ENCODE measurements at regions not wholly inside any gene's neighbourhood (a gene's known extent, or its start where the extent isn't known, plus 50 kb on each side); places are given as distances from the start of the nearest gene placed in this dataset.
"Not testable (repeated sequence)": the region's sequence is repeated elsewhere in the genome, so short reads cannot be mapped to it uniquely, and the experiment has no call there.

DNA sequence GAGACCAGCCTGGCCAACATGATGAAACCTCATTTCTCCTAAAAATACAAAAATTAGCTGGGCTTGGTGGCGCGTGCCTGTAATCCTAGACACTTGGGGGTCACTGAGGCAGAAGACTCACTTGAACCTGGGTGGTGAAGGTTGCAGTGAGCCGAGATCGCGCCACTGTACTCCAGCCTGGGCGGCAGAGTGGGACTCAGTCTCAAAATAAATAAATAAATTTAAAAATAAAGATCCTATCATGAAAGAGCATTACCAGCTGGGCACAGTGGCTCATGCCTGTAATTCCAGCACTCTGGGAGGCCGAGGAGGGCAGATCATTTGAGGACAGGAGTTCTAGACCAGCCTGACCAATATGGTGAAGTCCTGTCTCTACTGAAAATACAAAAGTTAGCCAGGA, 4489.2 kb upstream of the OR11H1 start:
- peaks cover 4 to 31% (median 22%) of the 10 kb centered on the region in 3 donors for H3K36me3 Mint-ChIP-seq
- not testable (repeated sequence) for H3K27ac Mint-ChIP-seq; H3K4me3 Mint-ChIP-seq; DNase-seq; H3K27me3 Mint-ChIP-seq (ENCODE audit: low read depth in 3 of 3); H3K4me1 Mint-ChIP-seq
- H3K9me3 Mint-ChIP-seq = peaks cover 65 to 94% (median 88%) of the 10 kb centered on the region in 6 donors

GRCh38 chr22:11041416-11041815, 4486.6 kb upstream of the OR11H1 start:
- not testable (repeated sequence) for H3K27ac Mint-ChIP-seq; H3K4me1 Mint-ChIP-seq; H3K27me3 Mint-ChIP-seq (ENCODE audit: low read depth in 3 of 3); H3K4me3 Mint-ChIP-seq; DNase-seq
- Mint-ChIP-seq H3K36me3 (peaks cover 4 to 21% (median 12%) of the 10 kb centered on the region in 3 donors), H3K9me3 (peaks cover 49 to 78% (median 64%) of the 10 kb centered on the region in 6 donors)

GRCh38 chr22:11042116-11042515, 4485.9 kb upstream of the OR11H1 start:
- Mint-ChIP-seq H3K4me3 (no peak overlapping the region), H3K27ac (no peak overlapping the region), H3K27me3 (ENCODE audit: low read depth in 3 of 3) (no peaks in the 10 kb centered on the region), H3K4me1 (no peaks in the 10 kb centered on the region), H3K36me3 (peaks cover 4 to 19% (median 12%) of the 10 kb centered on the region in 3 donors), H3K9me3 (peaks cover 45 to 75% (median 60%) of the 10 kb centered on the region in 6 donors)
- DNase-seq = no peak

DNA sequence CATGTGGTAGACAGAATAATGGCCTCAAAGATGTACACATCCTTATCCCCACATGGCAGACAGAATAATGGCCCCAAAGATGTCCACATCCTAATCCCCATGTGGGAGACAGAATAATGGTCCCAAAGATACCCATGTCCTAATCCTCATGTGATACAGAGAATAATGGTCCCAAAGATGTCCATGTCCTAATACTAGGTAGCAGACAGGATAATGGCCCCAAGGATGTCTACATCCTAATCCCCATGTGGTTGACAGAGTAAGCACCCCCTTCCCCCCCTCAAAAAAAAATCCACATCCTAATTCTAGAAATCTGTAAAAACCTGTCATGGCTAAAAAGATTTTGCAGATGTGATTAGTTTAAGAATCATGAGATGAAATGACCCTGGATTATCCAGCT, 4484.7 kb upstream of the OR11H1 start:
- Mint-ChIP-seq H3K36me3 (peaks cover 4 to 15% (median 10%) of the 10 kb centered on the region in 3 donors), H3K9me3 (peaks cover 36 to 66% (median 50%) of the 10 kb centered on the region in 6 donors)
- not testable (repeated sequence) for H3K27me3 Mint-ChIP-seq (ENCODE audit: low read depth in 3 of 3); H3K27ac Mint-ChIP-seq; H3K4me1 Mint-ChIP-seq; DNase-seq; H3K4me3 Mint-ChIP-seq

DNA sequence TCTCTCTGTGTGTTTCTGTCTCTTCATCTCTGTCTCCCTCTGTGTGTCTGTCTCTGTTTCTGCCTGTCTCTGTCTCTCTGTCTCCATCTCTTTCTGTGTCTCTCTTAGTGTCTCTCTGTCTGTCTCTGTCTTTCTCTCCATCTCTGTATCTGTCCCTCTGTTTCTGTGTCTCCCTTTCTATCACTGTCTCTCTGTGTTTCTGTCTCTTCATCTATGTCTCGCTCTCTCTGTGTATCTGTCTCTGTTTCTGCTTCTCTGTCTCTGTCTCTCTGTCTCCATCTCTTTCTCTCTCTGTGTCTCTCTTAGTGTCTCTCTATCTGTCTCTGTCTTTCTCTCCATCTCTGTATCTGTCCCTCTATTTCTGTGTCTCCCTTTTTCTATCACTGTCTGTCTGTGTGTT, 4479.1 kb upstream of the OR11H1 start:
- Mint-ChIP-seq H3K36me3 (peaks cover 7 to 10% (median 9%) of the 10 kb centered on the region in 3 donors), H3K9me3 (peaks cover 13 to 48% (median 34%) of the 10 kb centered on the region in 6 donors)
- not testable (repeated sequence) for DNase-seq; H3K4me1 Mint-ChIP-seq; H3K27ac Mint-ChIP-seq; H3K27me3 Mint-ChIP-seq (ENCODE audit: low read depth in 3 of 3); H3K4me3 Mint-ChIP-seq

GRCh38 chr22:11050226-11050625, 4477.8 kb upstream of the OR11H1 start:
- H3K4me3 Mint-ChIP-seq; H3K4me1 Mint-ChIP-seq; DNase-seq; H3K27me3 Mint-ChIP-seq (ENCODE audit: low read depth in 3 of 3); H3K27ac Mint-ChIP-seq: not testable (repeated sequence)
- H3K9me3 Mint-ChIP-seq = peaks cover 18 to 49% (median 44%) of the 10 kb centered on the region in 6 donors
- H3K36me3 Mint-ChIP-seq = peaks cover 7 to 10% (median 9%) of the 10 kb centered on the region in 3 donors

GRCh38 chr22:11051401-11052112, 4476.4 kb upstream of the OR11H1 start:
- H3K27ac Mint-ChIP-seq; H3K4me1 Mint-ChIP-seq; H3K27me3 Mint-ChIP-seq (ENCODE audit: low read depth in 3 of 3); DNase-seq; H3K4me3 Mint-ChIP-seq: not testable (repeated sequence)
- Mint-ChIP-seq H3K9me3 (peaks cover 31 to 60% (median 56%) of the 10 kb centered on the region in 6 donors), H3K36me3 (peaks cover 7 to 16% (median 15%) of the 10 kb centered on the region in 3 donors)

DNA sequence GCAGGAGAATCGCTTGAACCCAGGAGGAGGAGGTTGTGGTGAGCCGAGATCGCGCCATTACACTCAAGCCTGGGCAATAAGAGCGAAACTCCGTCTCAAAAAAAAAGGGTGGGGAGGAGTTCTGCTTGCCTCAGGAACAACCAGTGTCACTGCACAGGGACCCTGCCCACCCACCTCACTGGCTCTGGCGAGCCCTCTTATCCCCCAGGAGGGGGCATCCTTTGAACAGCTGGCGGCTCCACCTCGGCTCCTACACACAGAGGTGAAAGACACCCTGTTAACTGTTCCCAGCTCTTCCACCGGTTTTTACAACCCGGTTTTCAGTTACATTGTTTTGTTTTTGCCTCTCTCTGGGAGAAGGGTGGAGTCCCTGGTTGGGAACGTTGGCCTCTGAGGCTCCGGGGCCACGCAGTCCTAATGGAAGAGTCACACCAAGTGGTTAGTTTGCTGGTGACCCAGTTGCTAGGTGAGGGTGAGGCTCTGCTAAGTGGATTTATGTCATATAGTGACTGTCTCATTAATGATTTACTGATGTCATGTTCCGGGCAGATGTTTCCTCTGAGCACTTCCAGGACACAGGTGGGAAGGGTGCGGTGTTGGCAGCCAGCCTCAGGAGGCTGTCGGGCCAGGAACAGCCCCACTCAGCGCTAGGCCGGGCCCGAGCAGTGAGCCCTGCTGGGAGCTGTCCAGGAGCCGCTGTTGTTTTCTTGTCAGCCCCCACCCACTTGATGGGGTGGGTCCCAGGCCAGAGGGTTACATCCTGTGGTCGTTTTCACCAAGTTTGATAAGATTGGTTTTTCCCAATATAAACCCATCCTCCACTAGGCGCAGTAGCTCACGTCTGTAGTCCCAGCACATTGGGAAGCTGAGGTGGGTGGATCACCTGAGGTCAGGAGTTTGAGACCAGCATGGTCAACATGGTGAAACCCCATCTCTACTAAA, 4474.3 kb upstream of the OR11H1 start:
- not testable (repeated sequence) for DNase-seq

DNA sequence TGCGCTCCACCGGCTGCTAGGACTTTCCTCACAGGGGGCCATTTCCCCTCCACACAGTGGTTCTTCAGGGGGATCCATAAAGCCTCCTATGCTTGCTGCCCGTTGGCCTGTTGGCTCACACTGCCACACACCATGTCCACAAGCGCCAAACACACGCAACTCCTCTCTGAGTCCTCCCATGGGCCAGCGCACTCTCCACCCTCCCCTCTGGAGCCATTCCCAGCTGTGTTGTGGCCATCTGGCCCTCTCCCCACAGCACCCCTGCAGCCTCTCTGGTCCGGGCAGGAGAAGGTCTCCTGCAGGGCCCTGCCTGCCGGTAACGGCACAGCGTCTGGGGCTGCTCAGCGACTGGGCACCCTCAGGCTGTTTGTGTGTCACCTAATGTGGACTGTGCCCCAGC, 4473.3 kb upstream of the OR11H1 start:
- not testable (repeated sequence) for H3K27me3 Mint-ChIP-seq (ENCODE audit: low read depth in 3 of 3); DNase-seq; H3K4me1 Mint-ChIP-seq; H3K4me3 Mint-ChIP-seq; H3K27ac Mint-ChIP-seq
- peaks cover 31 to 63% (median 60%) of the 10 kb centered on the region in 6 donors for H3K9me3 Mint-ChIP-seq
- H3K36me3 Mint-ChIP-seq = peaks cover 6 to 12% (median 10%) of the 10 kb centered on the region in 3 donors

More for the DNA sequence above, 4474.3 kb upstream of the OR11H1 start:
- H3K36me3 Mint-ChIP-seq = peaks cover 9 to 15% (median 14%) of the 10 kb centered on the region in 3 donors
- H3K4me1 Mint-ChIP-seq; H3K27ac Mint-ChIP-seq; H3K27me3 Mint-ChIP-seq (ENCODE audit: low read depth in 3 of 3); H3K4me3 Mint-ChIP-seq: not testable (repeated sequence)
- H3K9me3 Mint-ChIP-seq = peaks cover 38 to 65% (median 61%) of the 10 kb centered on the region in 6 donors

GRCh38 chr22:11055176-11055575, 4472.8 kb upstream of the OR11H1 start:
- not testable (repeated sequence) for H3K4me3 Mint-ChIP-seq; H3K27ac Mint-ChIP-seq; H3K4me1 Mint-ChIP-seq; H3K27me3 Mint-ChIP-seq (ENCODE audit: low read depth in 3 of 3); DNase-seq
- Mint-ChIP-seq H3K9me3 (peaks cover 31 to 67% (median 63%) of the 10 kb centered on the region in 6 donors), H3K36me3 (peaks cover 7 to 12% (median 10%) of the 10 kb centered on the region in 3 donors)

- not testable (repeated sequence) for H3K4me1 Mint-ChIP-seq; H3K27me3 Mint-ChIP-seq (ENCODE audit: low read depth in 3 of 3); H3K27ac Mint-ChIP-seq; DNase-seq; H3K4me3 Mint-ChIP-seq
- H3K9me3 Mint-ChIP-seq = peaks cover 33 to 80% (median 72%) of the 10 kb centered on the region in 6 donors
- H3K36me3 Mint-ChIP-seq = peaks cover 7 to 15% (median 12%) of the 10 kb centered on the region in 3 donors
Observed at GRCh38 chr22:11057955-11058547, 4469.9 kb upstream of the OR11H1 start.

GRCh38 chr22:11059129-11059528, 4468.9 kb upstream of the OR11H1 start:
- not testable (repeated sequence) for H3K4me1 Mint-ChIP-seq; H3K4me3 Mint-ChIP-seq; H3K27ac Mint-ChIP-seq; DNase-seq; H3K27me3 Mint-ChIP-seq (ENCODE audit: low read depth in 3 of 3)
- peaks cover 7 to 19% (median 12%) of the 10 kb centered on the region in 3 donors for H3K36me3 Mint-ChIP-seq
- peaks cover 29 to 84% (median 76%) of the 10 kb centered on the region in 6 donors for H3K9me3 Mint-ChIP-seq

GRCh38 chr22:11060797-11061196, 4467.2 kb upstream of the OR11H1 start:
- peaks cover 7 to 18% (median 9%) of the 10 kb centered on the region in 3 donors for H3K36me3 Mint-ChIP-seq
- H3K9me3 Mint-ChIP-seq = peaks cover 27 to 84% (median 76%) of the 10 kb centered on the region in 6 donors
- H3K27ac Mint-ChIP-seq; H3K27me3 Mint-ChIP-seq (ENCODE audit: low read depth in 3 of 3); H3K4me1 Mint-ChIP-seq; H3K4me3 Mint-ChIP-seq; DNase-seq: not testable (repeated sequence)

Data from immature natural killer cell (primary cell).